ENCODE measurements at regions not wholly inside any gene's neighbourhood (a gene's known extent, or its start where the extent isn't known, plus 50 kb on each side); places are given as distances from the start of the nearest gene placed in this dataset.

- Histone ChIP-seq H3K36me3 (no peaks in the 10 kb centered on the region), H3K4me3 (no peak overlapping the region), H3K9me3 (no peaks in the 10 kb centered on the region), H3K4me1 (peaks cover 0 to 11% (median 0%) of the 10 kb centered on the region in 4 donors), H3K27ac (no peak overlapping the region), H3K27me3 (peaks cover 0 to 4% of the 10 kb centered on the region in 2 donors)
- no peak for DNase-seq
- TF ChIP-seq, protein P1, sequence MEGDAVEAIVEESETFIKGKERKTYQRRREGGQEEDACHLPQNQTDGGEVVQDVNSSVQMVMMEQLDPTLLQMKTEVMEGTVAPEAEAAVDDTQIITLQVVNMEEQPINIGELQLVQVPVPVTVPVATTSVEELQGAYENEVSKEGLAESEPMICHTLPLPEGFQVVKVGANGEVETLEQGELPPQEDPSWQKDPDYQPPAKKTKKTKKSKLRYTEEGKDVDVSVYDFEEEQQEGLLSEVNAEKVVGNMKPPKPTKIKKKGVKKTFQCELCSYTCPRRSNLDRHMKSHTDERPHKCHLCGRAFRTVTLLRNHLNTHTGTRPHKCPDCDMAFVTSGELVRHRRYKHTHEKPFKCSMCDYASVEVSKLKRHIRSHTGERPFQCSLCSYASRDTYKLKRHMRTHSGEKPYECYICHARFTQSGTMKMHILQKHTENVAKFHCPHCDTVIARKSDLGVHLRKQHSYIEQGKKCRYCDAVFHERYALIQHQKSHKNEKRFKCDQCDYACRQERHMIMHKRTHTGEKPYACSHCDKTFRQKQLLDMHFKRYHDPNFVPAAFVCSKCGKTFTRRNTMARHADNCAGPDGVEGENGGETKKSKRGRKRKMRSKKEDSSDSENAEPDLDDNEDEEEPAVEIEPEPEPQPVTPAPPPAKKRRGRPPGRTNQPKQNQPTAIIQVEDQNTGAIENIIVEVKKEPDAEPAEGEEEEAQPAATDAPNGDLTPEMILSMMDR (IDR thresholded peaks at IDR 0.05) = no peak
- TF ChIP-seq POLR2A (IDR thresholded peaks at IDR 0.05) = no peak
Measured at GRCh38 chr1:30808067-30808662, 50.6 kb upstream of the LAPTM5 start.

- no peaks in the 10 kb centered on the region for H3K9me3 ChIP-seq
- H3K4me3 ChIP-seq = no peak overlapping the region
Measured at GRCh38 chr1:30807318-30808066, 49.9 kb upstream of the LAPTM5 start.

More at GRCh38 chr1:30807318-30808066, 49.9 kb upstream of the LAPTM5 start:
- Histone ChIP-seq H3K27me3 (peaks cover 0 to 4% of the 10 kb centered on the region in 2 donors), H3K4me1 (peaks cover 0 to 11% (median 0%) of the 10 kb centered on the region in 4 donors), H3K36me3 (no peaks in the 10 kb centered on the region), H3K27ac (no peak overlapping the region)
- TF ChIP-seq, protein P1 (IDR thresholded peaks at IDR 0.05) = no peak
- no peak for TF ChIP-seq POLR2A (IDR thresholded peaks at IDR 0.05)
- DNase-seq = no peak

Data from Peyer's patch (tissue), 4 donors.